Naive thymus-derived CD8-positive, alpha-beta T cell (primary cell): ENCODE measurements at regions not wholly inside any gene's neighbourhood (a gene's known extent, or its start where the extent isn't known, plus 50 kb on each side); places are given as distances from the start of the nearest gene placed in this dataset.

Source experiments
- ATAC-seq, 2 donors: fragments of 150-1000 bp; cut with Tn5 transposase in 1 of 2; sonication (Bioruptor Pico), chemical (Tn5 transposase) in 1 of 2; 1 replicate in 1 of 2; 2 replicates in 1 of 2; pipeline ENCODE4 v1.10.0; 2021; ENCODE audit warnings: mild to moderate bottlenecking in 2 of 2, moderate library complexity in 2 of 2
- POLR2A ChIA-PET: fragments of 350-600 bp; sonication (Branson Sonifier 250); formaldehyde crosslinking; loops from one replicate; lab custom pipeline; 2021; ENCODE audit warnings: antibody characterized with exemption; lab: Charles Lee
- DNase-seq, 10 donors: peaks; one replicate each; pipeline versions ENCODE4 v3.0.0 to v3.0.0-alpha.2; 2020 to 2022
- H3K27ac Mint-ChIP-seq, 10 donors: one replicate each; pipeline ENCODE4 v1.8.0; 2020 to 2022; ENCODE audit warnings: mild to moderate bottlenecking in 10 of 10, mixed read lengths in 10 of 10, moderate library complexity in 4 of 10, inconsistent platforms in 1 of 10
- H3K27me3 Mint-ChIP-seq, 5 donors: one replicate each; pipeline ENCODE4 v1.8.0; 2021 to 2022; ENCODE audit warnings: mixed read lengths in 5 of 5
- H3K36me3 Mint-ChIP-seq, 3 donors: one replicate each; pipeline ENCODE4 v1.8.0; 2020 to 2022; ENCODE audit warnings: mixed read lengths in 3 of 3, mild to moderate bottlenecking in 2 of 3, inconsistent platforms in 1 of 3
- H3K4me1 Mint-ChIP-seq, 4 donors: one replicate each; pipeline ENCODE4 v1.8.0; 2021 to 2022; ENCODE audit warnings: mixed read lengths in 4 of 4
- H3K4me3 Mint-ChIP-seq, 10 donors: one replicate each; pipeline ENCODE4 v1.8.0; 2020 to 2022; ENCODE audit warnings: mild to moderate bottlenecking in 10 of 10, mixed read lengths in 10 of 10, moderate library complexity in 6 of 10, inconsistent platforms in 1 of 10
- H3K9me3 Mint-ChIP-seq, 9 donors: one replicate each; pipeline ENCODE4 v1.8.0; 2020 to 2022; ENCODE audit warnings: mixed read lengths in 9 of 9, mild to moderate bottlenecking in 3 of 9, inconsistent platforms in 1 of 9, moderate library complexity in 1 of 9

DNA sequence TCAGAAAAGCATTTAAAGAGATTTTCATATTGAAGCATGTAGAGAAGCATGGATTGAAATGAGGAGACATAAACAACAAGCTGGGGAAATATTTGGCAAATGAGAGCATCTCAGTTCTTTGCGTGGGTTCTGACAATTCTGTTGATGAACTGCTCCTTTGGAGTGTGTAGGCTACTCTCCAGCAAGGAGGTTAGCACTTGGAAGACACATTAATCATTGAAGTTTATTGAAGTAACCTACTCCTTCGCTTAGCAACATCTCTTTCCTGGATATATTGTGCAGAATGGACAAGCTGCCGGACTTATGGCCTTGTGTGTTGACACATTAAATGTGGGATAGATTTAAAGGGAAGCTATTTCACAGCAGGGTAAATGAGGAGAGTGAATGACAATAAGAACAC lies 354.5 kb upstream of the VWC2 start:
- ATAC-seq (no peak), DNase-seq (no peak)
- Mint-ChIP-seq H3K27me3 (no peaks in the 10 kb centered on the region), H3K36me3 (no peaks in the 10 kb centered on the region), H3K27ac (no peak overlapping the region), H3K4me1 (no peaks in the 10 kb centered on the region), H3K4me3 (no peak overlapping the region), H3K9me3 (peaks cover 0 to 17% (median 0%) of the 10 kb centered on the region in 9 donors)
- POLR2A ChIA-PET = no interaction called here

DNA sequence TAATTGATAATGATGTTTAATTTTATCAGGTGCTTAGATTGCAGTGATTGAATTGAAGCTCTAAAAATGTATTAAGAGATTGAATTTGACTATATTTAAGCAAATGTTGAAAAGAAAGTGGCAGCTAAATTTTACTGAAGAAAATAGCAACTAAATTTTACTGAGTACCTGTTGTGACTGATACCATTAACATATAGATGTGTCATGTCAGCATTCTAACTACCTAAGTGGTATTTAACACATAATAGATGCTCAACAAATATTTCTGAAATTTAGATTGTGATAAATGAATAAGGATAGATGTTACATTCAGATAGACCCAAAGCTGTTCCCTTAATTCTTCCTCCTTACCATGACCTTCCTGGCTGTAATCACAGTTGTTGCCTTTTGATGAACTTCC lies 350.9 kb upstream of the VWC2 start:
- ATAC-seq (no peak), DNase-seq (no peak)

DNA sequence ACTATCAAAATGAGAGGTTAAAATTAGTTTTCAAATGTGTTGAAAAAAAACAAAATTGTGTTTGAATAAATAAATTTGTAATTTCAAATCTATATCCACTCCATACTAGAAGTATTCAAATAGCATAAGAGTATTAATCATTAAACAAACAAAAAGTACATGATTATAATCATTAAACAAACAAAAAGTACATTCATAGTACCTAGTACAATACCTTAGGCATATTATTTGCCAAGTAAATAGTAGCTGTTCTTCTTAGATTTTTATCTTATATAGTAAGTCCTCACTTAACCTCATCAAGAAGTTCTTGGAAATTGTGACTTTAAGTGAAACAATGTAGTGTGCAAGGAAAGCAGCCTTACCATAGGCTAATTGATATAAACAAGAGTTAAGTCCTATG lies 349.3 kb upstream of the VWC2 start:
- DNase-seq (no peak), ATAC-seq (no peak)
- H3K36me3 Mint-ChIP-seq = no peaks in the 10 kb centered on the region
- H3K4me3 Mint-ChIP-seq = no peak overlapping the region
- H3K27ac Mint-ChIP-seq = no peak overlapping the region
- no peaks in the 10 kb centered on the region for H3K4me1 Mint-ChIP-seq
- no peaks in the 10 kb centered on the region for H3K27me3 Mint-ChIP-seq
- POLR2A ChIA-PET = no interaction called here
- H3K9me3 Mint-ChIP-seq = peaks cover 0 to 20% (median 4%) of the 10 kb centered on the region in 9 donors

More for the DNA sequence above, 350.9 kb upstream of the VWC2 start:
- POLR2A ChIA-PET = no interaction called here
- Mint-ChIP-seq H3K36me3 (no peaks in the 10 kb centered on the region), H3K27me3 (no peaks in the 10 kb centered on the region), H3K27ac (no peak overlapping the region), H3K9me3 (peaks cover 0 to 14% (median 4%) of the 10 kb centered on the region in 9 donors), H3K4me1 (no peaks in the 10 kb centered on the region), H3K4me3 (no peak overlapping the region)

GRCh38 chr7:49425277-49425818 lies 348.1 kb upstream of the VWC2 start:
- Mint-ChIP-seq H3K4me1 (no peaks in the 10 kb centered on the region), H3K27ac (no peak overlapping the region), H3K36me3 (no peaks in the 10 kb centered on the region), H3K9me3 (peaks cover 0 to 20% (median 3%) of the 10 kb centered on the region in 9 donors), H3K4me3 (no peak overlapping the region), H3K27me3 (no peaks in the 10 kb centered on the region)
- DNase-seq (no peak), ATAC-seq (no peak)
- POLR2A ChIA-PET = no interaction called here

GRCh38 chr7:49432254-49432653 lies 341.2 kb upstream of the VWC2 start:
- POLR2A ChIA-PET = no interaction called here
- no peaks in the 10 kb centered on the region for H3K27me3 Mint-ChIP-seq
- H3K36me3 Mint-ChIP-seq = no peaks in the 10 kb centered on the region
- DNase-seq (no peak), ATAC-seq (no peak)
- H3K4me3 Mint-ChIP-seq = no peak overlapping the region
- H3K4me1 Mint-ChIP-seq = no peaks in the 10 kb centered on the region
- H3K9me3 Mint-ChIP-seq = peaks cover 0 to 27% (median 4%) of the 10 kb centered on the region in 9 donors
- no peak overlapping the region for H3K27ac Mint-ChIP-seq

DNA sequence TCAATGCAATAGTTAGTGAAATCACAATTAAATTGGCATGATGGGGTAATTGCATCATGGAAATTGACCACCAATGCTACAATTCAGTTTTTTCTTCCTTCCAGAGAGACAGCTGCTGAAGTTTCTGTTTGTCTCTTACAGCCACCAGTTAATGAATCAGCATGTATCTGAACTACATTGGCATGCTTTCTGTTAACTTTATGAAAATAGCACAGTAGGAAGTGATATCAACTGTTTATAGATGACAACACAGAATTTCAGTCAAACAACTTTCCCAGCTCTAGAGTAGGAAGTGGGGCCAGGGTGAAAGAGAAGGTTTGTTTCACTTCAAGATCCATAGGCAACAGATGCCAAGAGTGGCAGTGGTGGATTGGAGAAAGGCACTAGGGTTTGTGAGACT lies 339.6 kb upstream of the VWC2 start:
- no peaks in the 10 kb centered on the region for H3K36me3 Mint-ChIP-seq

GRCh38 chr7:49434846-49435245 lies 338.6 kb upstream of the VWC2 start:
- H3K27me3 Mint-ChIP-seq = no peaks in the 10 kb centered on the region
- H3K4me1 Mint-ChIP-seq = no peaks in the 10 kb centered on the region
- no peak overlapping the region for H3K27ac Mint-ChIP-seq
- no peak overlapping the region for H3K4me3 Mint-ChIP-seq
- no peaks in the 10 kb centered on the region for H3K36me3 Mint-ChIP-seq
- POLR2A ChIA-PET = no interaction called here
- DNase-seq = no peak
- peaks cover 0 to 18% (median 4%) of the 10 kb centered on the region in 9 donors for H3K9me3 Mint-ChIP-seq
- ATAC-seq = no peak

More for the DNA sequence above, 339.6 kb upstream of the VWC2 start:
- POLR2A ChIA-PET = no interaction called here
- Mint-ChIP-seq H3K27ac (no peak overlapping the region), H3K4me1 (no peaks in the 10 kb centered on the region), H3K4me3 (no peak overlapping the region), H3K9me3 (peaks cover 0 to 18% (median 4%) of the 10 kb centered on the region in 9 donors), H3K27me3 (no peaks in the 10 kb centered on the region)
- ATAC-seq (no peak), DNase-seq (no peak)

- no peaks in the 10 kb centered on the region for H3K27me3 Mint-ChIP-seq
- H3K4me3 Mint-ChIP-seq = no peak overlapping the region
- H3K9me3 Mint-ChIP-seq = peaks cover 0 to 13% (median 2%) of the 10 kb centered on the region in 9 donors
- ATAC-seq (no peak), DNase-seq (no peak)
- no peak overlapping the region for H3K27ac Mint-ChIP-seq
- POLR2A ChIA-PET = no interaction called here
- no peaks in the 10 kb centered on the region for H3K4me1 Mint-ChIP-seq
- no peaks in the 10 kb centered on the region for H3K36me3 Mint-ChIP-seq
Measured at GRCh38 chr7:49438281-49438680, 335.2 kb upstream of the VWC2 start.

GRCh38 chr7:49443515-49443914 lies 329.9 kb upstream of the VWC2 start:
- H3K4me3 Mint-ChIP-seq = no peak overlapping the region
- POLR2A ChIA-PET = no interaction called here
- peaks cover 0 to 8% (median 5%) of the 10 kb centered on the region in 9 donors for H3K9me3 Mint-ChIP-seq
- no peaks in the 10 kb centered on the region for H3K36me3 Mint-ChIP-seq
- ATAC-seq (no peak), DNase-seq (no peak)
- H3K4me1 Mint-ChIP-seq = no peaks in the 10 kb centered on the region
- no peaks in the 10 kb centered on the region for H3K27me3 Mint-ChIP-seq
- no peak overlapping the region for H3K27ac Mint-ChIP-seq

DNA sequence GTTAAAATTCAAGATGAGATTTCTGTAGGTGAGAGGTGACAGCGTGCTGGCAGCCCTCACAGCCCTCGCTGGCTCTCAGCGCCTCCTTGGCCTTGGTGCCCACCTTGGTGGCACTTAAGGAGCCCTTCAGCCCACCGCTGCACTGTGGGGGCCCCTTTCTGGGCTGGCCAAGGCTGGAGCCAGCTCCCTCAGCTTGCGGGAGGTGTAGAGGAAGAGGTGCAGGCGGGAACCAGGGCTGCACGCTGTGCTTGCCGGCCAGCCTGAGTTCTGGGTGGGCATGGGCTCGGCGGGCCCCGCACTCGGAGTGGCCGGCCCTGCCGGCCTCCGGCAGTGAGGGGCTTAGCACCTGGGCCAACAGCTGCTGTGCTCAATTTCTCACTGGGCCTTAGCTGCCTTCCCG lies 320.0 kb upstream of the VWC2 start:
- peaks cover 0 to 5% (median 0%) of the 10 kb centered on the region in 3 donors for H3K36me3 Mint-ChIP-seq
- DNase-seq (no peak), ATAC-seq (no peak)
- peaks cover 0 to 1% (median 0%) of the 10 kb centered on the region in 5 donors for H3K27me3 Mint-ChIP-seq
- H3K9me3 Mint-ChIP-seq = peaks cover 0 to 15% (median 5%) of the 10 kb centered on the region in 9 donors
- H3K27ac Mint-ChIP-seq = no peak overlapping the region
- POLR2A ChIA-PET = no interaction called here
- H3K4me1 Mint-ChIP-seq = no peaks in the 10 kb centered on the region
- H3K4me3 Mint-ChIP-seq = no peak overlapping the region

DNA sequence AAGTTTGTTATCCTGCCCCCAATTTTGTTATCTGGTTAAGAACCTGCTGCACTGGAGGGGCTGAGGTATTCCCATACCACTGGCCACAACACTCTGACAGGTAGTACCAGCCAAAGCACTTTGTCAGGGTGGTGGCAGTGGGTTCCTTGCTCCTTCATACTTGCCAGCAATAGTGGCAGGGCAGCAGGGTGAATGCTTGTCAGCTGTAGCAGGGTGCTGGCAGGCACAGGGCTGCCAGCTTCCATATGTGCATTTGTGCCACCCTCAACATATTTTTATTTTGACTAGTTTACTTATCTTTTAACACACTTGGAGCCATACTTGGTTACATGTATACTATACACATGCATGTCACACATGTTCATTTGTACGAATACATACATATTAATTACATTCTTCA lies 294.0 kb upstream of the VWC2 start:
- Mint-ChIP-seq H3K4me3 (no peak overlapping the region), H3K9me3 (peaks cover 0 to 32% (median 7%) of the 10 kb centered on the region in 9 donors), H3K27ac (no peak overlapping the region), H3K36me3 (no peaks in the 10 kb centered on the region), H3K4me1 (no peaks in the 10 kb centered on the region), H3K27me3 (no peaks in the 10 kb centered on the region)
- no peak for DNase-seq
- ATAC-seq = no peak
- POLR2A ChIA-PET = no interaction called here

DNA sequence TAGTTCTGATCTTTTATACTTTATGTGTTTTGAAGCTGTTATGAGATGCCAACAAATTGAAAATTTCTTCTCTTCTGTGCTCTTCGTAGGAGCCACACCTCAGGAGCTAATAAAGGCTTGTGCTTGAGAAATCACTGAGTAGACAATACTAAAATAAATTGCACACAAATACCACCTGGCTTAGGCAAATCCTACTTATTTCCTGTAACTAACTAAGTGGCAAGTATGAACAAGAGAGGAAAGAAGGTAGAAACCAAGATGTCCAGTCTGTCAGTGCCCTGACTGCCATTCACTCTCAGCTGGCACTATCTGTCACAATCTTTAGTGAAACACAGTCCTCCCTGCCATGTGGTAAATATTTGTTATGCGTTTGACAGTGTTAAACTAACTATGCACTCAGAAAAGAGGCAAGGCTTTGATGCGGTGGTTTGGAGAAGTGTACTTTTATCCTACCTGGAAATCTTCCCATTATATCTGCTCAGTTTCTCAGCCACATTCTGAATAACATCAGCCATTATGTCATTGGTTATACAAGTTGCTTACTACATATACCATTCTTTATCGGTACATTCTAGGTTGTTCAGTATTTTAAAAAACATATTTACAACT lies 293.4 kb upstream of the VWC2 start:
- POLR2A ChIA-PET = no interaction called here
- Mint-ChIP-seq H3K4me1 (no peaks in the 10 kb centered on the region), H3K9me3 (peaks cover 0 to 26% (median 7%) of the 10 kb centered on the region in 9 donors), H3K36me3 (no peaks in the 10 kb centered on the region), H3K27me3 (no peaks in the 10 kb centered on the region), H3K4me3 (no peak overlapping the region), H3K27ac (no peak overlapping the region)
- DNase-seq (no peak), ATAC-seq (no peak)

GRCh38 chr7:49481075-49481474 lies 292.4 kb upstream of the VWC2 start:
- POLR2A ChIA-PET = no interaction called here
- ATAC-seq (no peak), DNase-seq (no peak)
- Mint-ChIP-seq H3K27ac (no peak overlapping the region), H3K36me3 (no peaks in the 10 kb centered on the region), H3K9me3 (peaks cover 0 to 20% (median 7%) of the 10 kb centered on the region in 9 donors), H3K4me1 (no peaks in the 10 kb centered on the region), H3K4me3 (no peak overlapping the region), H3K27me3 (no peaks in the 10 kb centered on the region)

- DNase-seq = no peak
- ATAC-seq = no peak
- H3K36me3 Mint-ChIP-seq = no peaks in the 10 kb centered on the region
- no peaks in the 10 kb centered on the region for H3K4me1 Mint-ChIP-seq
- peaks cover 0 to 11% (median 3%) of the 10 kb centered on the region in 9 donors for H3K9me3 Mint-ChIP-seq
- no peaks in the 10 kb centered on the region for H3K27me3 Mint-ChIP-seq
- H3K27ac Mint-ChIP-seq = no peak overlapping the region
- POLR2A ChIA-PET = no interaction called here
- no peak overlapping the region for H3K4me3 Mint-ChIP-seq
Measured at GRCh38 chr7:49483142-49483541, 290.3 kb upstream of the VWC2 start.
